HCT116 (cell line): ENCODE measurements at regions not wholly inside any gene's neighbourhood (a gene's known extent, or its start where the extent isn't known, plus 50 kb on each side); places are given as distances from the start of the nearest gene placed in this dataset.

Source experiments
- ATAC-seq: fragments of 200-7000 bp; cut with Tn5 transposase; 2 replicates; pipeline ENCODE4 v1.9.1; 2020; ENCODE audit warnings: mild to moderate bottlenecking, moderate library complexity
- BruUV-seq: library from RNA; stranded (reverse); fragments of 400-500 nt; replicated peaks from 2 replicates; lab custom pipeline; 2021; lab: Mats Ljungman, UMichigan
- CTCF ChIA-PET: fragments of 300-600 bp; sonication (Branson Sonifier 250); formaldehyde crosslinking; loops from one replicate; lab custom pipeline; 2021; ENCODE audit warnings: antibody characterized with exemption; lab: Charles Lee
- POLR2A ChIA-PET: fragments of 300-600, 350-600 bp; sonication (Branson Sonifier 250); formaldehyde crosslinking; loops from one replicate; lab custom pipeline; 2021; ENCODE audit warnings: antibody characterized with exemption; lab: Charles Lee
- RAD21 ChIA-PET, 2 experiments: fragments of 300-600 bp; sonication (Branson Sonifier 250); formaldehyde crosslinking; loops; one replicate each; lab custom pipeline; 2023; ENCODE audit warnings: low total read pairs in 2 of 2; ENCODE audit not compliant: uncharacterized antibody in 2 of 2, unreplicated experiment in 2 of 2, low non-redundant PET in 1 of 2; lab: Charles Lee
- DNase-seq: peaks from one replicate; pipeline ENCODE4 v3.0.0-alpha.2; 2010; ENCODE audit warnings: low read depth, low spot score
- H2AFZ ChIP-seq: fragments of 200-600 bp; shearing (Covaris generic), sonication (generic); 2 replicates; pipeline ENCODE4 v1.6.1; 2017; ENCODE audit warnings: low read depth, mixed run types, mixed read lengths, antibody characterized with exemption, low read length; ENCODE audit not compliant: poor library complexity, severe bottlenecking
- H3K27ac ChIP-seq: 2 replicates; pipeline ENCODE4 v1.5.1; 2012; ENCODE audit warnings: low read depth, low read length
- H3K27me3 ChIP-seq: fragments of 200-600 bp; sonication (generic); 2 replicates; pipeline ENCODE4 v1.6.1; 2016; ENCODE audit warnings: mixed run types, low read length, mixed read lengths; ENCODE audit not compliant: insufficient read depth
- H3K36me3 ChIP-seq, 2 experiments: fragments of 200-500 bp in 1 of 2; fragments of 200-600 bp in 1 of 2; sonication (Bioruptor generic) in 1 of 2; sonication (generic) in 1 of 2; 2 replicates each; pipeline versions ENCODE4 v1.5.1 to v1.6.1; 2014 to 2016; ENCODE audit warnings: low read length in 2 of 2, inconsistent platforms in 1 of 2, mixed read lengths in 1 of 2, mixed run types in 1 of 2; ENCODE audit not compliant: insufficient read depth in 2 of 2, control insufficient read depth in 1 of 2
- H3K4me1 ChIP-seq, 2 experiments: fragments of 200-600 bp in 1 of 2; sonication (generic) in 1 of 2; 2 replicates each; pipeline versions ENCODE4 v1.5.1 to v1.6.1; 2012 to 2017; ENCODE audit warnings: low read length in 2 of 2, inconsistent platforms in 1 of 2, mild to moderate bottlenecking in 1 of 2, mixed read lengths in 1 of 2, mixed run types in 1 of 2, moderate library complexity in 1 of 2; ENCODE audit not compliant: insufficient read depth in 2 of 2, control insufficient read depth in 1 of 2
- H3K4me2 ChIP-seq: fragments of 200-600 bp; sonication (generic); 2 replicates; pipeline ENCODE4 v1.6.1; 2017; ENCODE audit warnings: mixed run types, low read length, mixed read lengths
- H3K4me3 ChIP-seq, 2 experiments: fragments of 200-600 bp in 1 of 2; sonication (generic) in 1 of 2; replicated peaks in 1 of 2; 2 replicates each; pipeline ENCODE4 v1.5.1; 2011 to 2016; ENCODE audit warnings: low read length in 2 of 2, control low read depth in 1 of 2, low read depth in 1 of 2, mild to moderate bottlenecking in 1 of 2, mixed read lengths in 1 of 2, mixed run types in 1 of 2
- H3K79me2 ChIP-seq: fragments of 200-600 bp; sonication (generic); 2 replicates; pipeline ENCODE4 v1.6.1; 2017; ENCODE audit warnings: mild to moderate bottlenecking, mixed run types, low read length, moderate library complexity, mixed read lengths; ENCODE audit not compliant: insufficient read depth
- H3K9ac ChIP-seq: fragments of 200-600 bp; sonication (generic); 2 replicates; pipeline ENCODE4 v1.6.1; 2016; ENCODE audit warnings: low read length, mixed read lengths
- H3K9me2 ChIP-seq: fragments of 200-600 bp; sonication (generic), shearing (Covaris generic); 2 replicates; pipeline ENCODE4 v1.6.1; 2017; ENCODE audit warnings: mixed run types, mild to moderate bottlenecking, moderate library complexity; ENCODE audit not compliant: insufficient read depth
- H3K9me3 ChIP-seq, 2 experiments: fragments of 200-500 bp in 1 of 2; fragments of 200-600 bp in 1 of 2; sonication (Bioruptor generic) in 1 of 2; sonication (generic) in 1 of 2; 2 replicates each; pipeline ENCODE4 v1.6.1; 2014 to 2017; ENCODE audit warnings: low read length in 2 of 2, mixed read lengths in 2 of 2, inconsistent platforms in 1 of 2, low read depth in 1 of 2, mild to moderate bottlenecking in 1 of 2, mixed run types in 1 of 2, moderate library complexity in 1 of 2; ENCODE audit not compliant: control insufficient read depth in 1 of 2, insufficient read depth in 1 of 2
- H4K20me1 ChIP-seq: fragments of 200-600 bp; sonication (generic), shearing (Covaris generic); 2 replicates; pipeline ENCODE4 v1.6.1; 2017; ENCODE audit warnings: mixed run types, mild to moderate bottlenecking, moderate library complexity; ENCODE audit not compliant: insufficient read depth
- ATF3 ChIP-seq: IDR thresholded peaks from 2 replicates; pipeline ENCODE4 v1.6.1; 2012
- CEBPB ChIP-seq: IDR thresholded peaks from 2 replicates; pipeline ENCODE4 v1.6.1; 2012; ENCODE audit warnings: low read depth
- CTCF ChIP-seq, 3 experiments: fragments of 200-600 bp in 1 of 3; sonication (generic) in 1 of 3; IDR thresholded peaks in 2 of 3; conservative IDR thresholded peaks in 1 of 3; 2 replicates each; pipeline ENCODE4 v1.5.1; 2012 to 2017; ENCODE audit warnings: low read depth in 2 of 3, low read length in 2 of 3, antibody characterized with exemption in 1 of 3, borderline replicate concordance in 1 of 3, control low read depth in 1 of 3, mild to moderate bottlenecking in 1 of 3, mixed read lengths in 1 of 3, mixed run types in 1 of 3, moderate library complexity in 1 of 3; ENCODE audit not compliant: insufficient read depth in 1 of 3
- EGR1 ChIP-seq: IDR thresholded peaks from 2 replicates; pipeline ENCODE4 v1.6.1; 2012; ENCODE audit warnings: low read depth
- EZH2 ChIP-seq: fragments of 200-600 bp; sonication (generic); IDR thresholded peaks from 2 replicates; pipeline ENCODE4 v1.6.1; 2017; ENCODE audit warnings: antibody characterized with exemption, mixed run types
- EZH2phosphoT487 ChIP-seq: fragments of 200-600 bp; IDR thresholded peaks from 2 replicates; pipeline ENCODE4 v1.6.1; 2018; ENCODE audit warnings: antibody characterized with exemption, borderline replicate concordance
- FOSL1 ChIP-seq: IDR thresholded peaks from 2 replicates; pipeline ENCODE4 v1.6.1; 2012; ENCODE audit warnings: low read depth
- JUND ChIP-seq: IDR thresholded peaks from 2 replicates; pipeline ENCODE4 v1.6.1; 2012
- POLR2A ChIP-seq: IDR thresholded peaks from 2 replicates; pipeline ENCODE4 v1.7.0; 2011; ENCODE audit warnings: borderline replicate concordance; ENCODE audit not compliant: insufficient read depth, insufficient read length; ENCODE audit errors: extremely low read depth
- RAD21 ChIP-seq: IDR thresholded peaks from 2 replicates; pipeline ENCODE4 v1.6.1; 2012; ENCODE audit warnings: low read depth, mild to moderate bottlenecking
- SIN3A ChIP-seq: IDR thresholded peaks from 2 replicates; pipeline ENCODE4 v1.6.1; 2012; ENCODE audit warnings: low read depth
- SRF ChIP-seq: IDR thresholded peaks from 2 replicates; pipeline ENCODE4 v1.6.1; 2012; ENCODE audit warnings: low read depth
- TCF7L2 ChIP-seq: IDR thresholded peaks from 2 replicates; pipeline ENCODE4 v1.7.0; 2011; ENCODE audit warnings: borderline replicate concordance, inconsistent platforms; ENCODE audit not compliant: insufficient read depth, insufficient read length; ENCODE audit errors: extremely low read depth
- ZBTB33 ChIP-seq: IDR thresholded peaks from 2 replicates; pipeline ENCODE4 v1.6.1; 2011; ENCODE audit warnings: mild to moderate bottlenecking, low read length, moderate library complexity; ENCODE audit not compliant: insufficient replicate concordance; ENCODE audit errors: extremely low read depth
- ZFX ChIP-seq: fragments of 450-650 bp; IDR thresholded peaks from 2 replicates; pipeline ENCODE4 v1.6.1; 2017
- intact Hi-C: fragments of 100-400 bp; cut with micrococcal nuclease; formaldehyde crosslinking; loops from 2 replicates; pipeline ENCODE4 v1.10.0; 2022

GRCh38 chr3:71854706-71855105 lies 69.8 kb upstream of the PROK2 start (continued):
- TF ChIP-seq CTCF (IDR thresholded peaks at IDR 0.05 in 2 of 3, conservative IDR thresholded peaks at IDR 0.05 in 1 of 3; ENCODE audit: borderline replicate concordance in 1 of 3, insufficient read depth in 1 of 3, low read depth in 2 of 3, low read length in 2 of 3) (no peak), TCF7L2 (no peak), EZH2 (no peak), SIN3A (no peak), ZBTB33 (no peak), EGR1 (no peak)
- TF ChIP-seq, all 23 proteins: peak for 0

GRCh38 chr3:71854096-71854495 lies 69.1 kb upstream of the PROK2 start:
- intact Hi-C loops: loop anchor here (10.0 kb wide), 1 partner anchor 1789 kb away; no protein-coding TSS in a partner anchor
- Histone ChIP-seq H3K79me2 (no peaks in the 10 kb centered on the region), H3K4me3 (no peak overlapping the region), H3K9me3 (no peaks in the 10 kb centered on the region), H4K20me1 (no peaks in the 10 kb centered on the region), H3K9ac (no peak overlapping the region), H3K36me3 (no peaks in the 10 kb centered on the region), H3K27ac (no peak overlapping the region), H3K4me1 (no peaks in the 10 kb centered on the region), H3K9me2 (no peaks in the 10 kb centered on the region), H2AFZ (no peak overlapping the region), H3K4me2 (no peak overlapping the region), H3K27me3 (peaks cover 4% of the 10 kb centered on the region)
- ATAC-seq (no peak), DNase-seq (no peak)
- BruUV-seq: no TSS peak
- no peak for TF ChIP-seq RAD21
- no peak for TF ChIP-seq FOSL1
- no peak for TF ChIP-seq CTCF (IDR thresholded peaks at IDR 0.05 in 2 of 3, conservative IDR thresholded peaks at IDR 0.05 in 1 of 3; ENCODE audit: borderline replicate concordance in 1 of 3, insufficient read depth in 1 of 3, low read depth in 2 of 3, low read length in 2 of 3)
- no peak for TF ChIP-seq ZFX
- no peak for TF ChIP-seq EGR1
- no peak for TF ChIP-seq ZBTB33
- TF ChIP-seq ATF3: no peak
- TF ChIP-seq TCF7L2: no peak
- TF ChIP-seq POLR2A: no peak
- no peak for TF ChIP-seq SRF
- no peak for TF ChIP-seq EZH2
- no peak for TF ChIP-seq SIN3A
- TF ChIP-seq EZH2phosphoT487: no peak
- TF ChIP-seq CEBPB: no peak
- TF ChIP-seq JUND: no peak
- ChIA-PET RAD21 (no interaction called here), CTCF (interaction anchor here (1.7 kb wide), 1 partner anchor 21 kb away, joined by 5 read pairs; no protein-coding TSS in a partner anchor), POLR2A (no interaction called here)
